H9 (cell line): ENCODE measurements at regions not wholly inside any gene's neighbourhood (a gene's known extent, or its start where the extent isn't known, plus 50 kb on each side); places are given as distances from the start of the nearest gene placed in this dataset.

Experiments
- DNase-seq: peaks from one replicate; pipeline ENCODE4 v3.0.0-alpha.2; 2017
- H2AFZ ChIP-seq: one replicate; pipeline ENCODE4 v1.6.1; 2013; ENCODE audit warnings: mild to moderate bottlenecking, low read length, control low read depth, moderate library complexity
- H2AK5ac ChIP-seq: 2 replicates; pipeline ENCODE4 v1.6.1; 2013; ENCODE audit warnings: low read length, control low read depth, mixed read lengths; ENCODE audit not compliant: insufficient read length
- H2BK120ac ChIP-seq: one replicate; pipeline ENCODE4 v1.6.1; 2013; ENCODE audit warnings: low read depth, mild to moderate bottlenecking, low read length, control low read depth, inconsistent platforms; ENCODE audit not compliant: poor library complexity, severe bottlenecking
- H2BK12ac ChIP-seq: 2 replicates; pipeline ENCODE4 v1.6.1; 2013; ENCODE audit warnings: low read length, control low read depth, mixed read lengths, low read depth; ENCODE audit not compliant: insufficient read length
- H2BK15ac ChIP-seq: 2 replicates; pipeline ENCODE4 v1.6.1; 2013; ENCODE audit warnings: low read depth, low read length, control low read depth
- H2BK20ac ChIP-seq: one replicate; pipeline ENCODE4 v1.6.1; 2013; ENCODE audit warnings: low read depth, mild to moderate bottlenecking, low read length, control low read depth, inconsistent platforms; ENCODE audit not compliant: poor library complexity, severe bottlenecking
- H2BK5ac ChIP-seq: 2 replicates; pipeline ENCODE4 v1.6.1; 2013; ENCODE audit warnings: low read length, control low read depth, mixed read lengths; ENCODE audit not compliant: insufficient read length
- H3K14ac ChIP-seq: 2 replicates; pipeline ENCODE4 v1.6.1; 2013; ENCODE audit warnings: low read length, control low read depth; ENCODE audit not compliant: insufficient read depth
- H3K18ac ChIP-seq: 2 replicates; pipeline ENCODE4 v1.6.1; 2013; ENCODE audit warnings: low read depth, mild to moderate bottlenecking, mixed read lengths, low read length, control low read depth; ENCODE audit not compliant: insufficient read length
- H3K23ac ChIP-seq: 2 replicates; pipeline ENCODE4 v1.6.1; 2013; ENCODE audit warnings: low read length, control low read depth, mixed read lengths, low read depth; ENCODE audit not compliant: insufficient read length
- H3K23me2 ChIP-seq: 2 replicates; pipeline ENCODE4 v1.6.1; 2013; ENCODE audit warnings: low read depth, mild to moderate bottlenecking, mixed read lengths, low read length, control low read depth; ENCODE audit not compliant: insufficient read length, poor library complexity, severe bottlenecking
- H3K27ac ChIP-seq: 2 replicates; pipeline ENCODE4 v1.5.1; 2013; ENCODE audit warnings: low read length, control low read depth, mixed read lengths, low read depth; ENCODE audit not compliant: insufficient read length
- H3K27me3 ChIP-seq: 2 replicates; pipeline ENCODE4 v1.6.1; 2013; ENCODE audit warnings: low read length, control low read depth, inconsistent platforms; ENCODE audit not compliant: insufficient read depth
- H3K4ac ChIP-seq: 2 replicates; pipeline ENCODE4 v1.6.1; 2013; ENCODE audit warnings: low read depth, mild to moderate bottlenecking, control low read depth, inconsistent platforms, low read length, moderate library complexity
- H3K4me1 ChIP-seq: 2 replicates; pipeline ENCODE4 v1.6.1; 2013; ENCODE audit warnings: low read length, control low read depth, inconsistent platforms; ENCODE audit not compliant: insufficient read depth
- H3K4me2 ChIP-seq: 2 replicates; pipeline ENCODE4 v1.6.1; 2013; ENCODE audit warnings: low read length, control low read depth, mixed read lengths; ENCODE audit not compliant: insufficient read length, insufficient read depth
- H3K56ac ChIP-seq: 2 replicates; pipeline ENCODE4 v1.6.1; 2013; ENCODE audit warnings: low read depth, mild to moderate bottlenecking, mixed read lengths, low read length, control low read depth; ENCODE audit not compliant: insufficient read length
- H3K79me1 ChIP-seq: 2 replicates; pipeline ENCODE4 v1.6.1; 2013; ENCODE audit warnings: low read depth, mild to moderate bottlenecking, moderate library complexity, low read length, control low read depth, inconsistent platforms; ENCODE audit not compliant: insufficient read depth, poor library complexity, severe bottlenecking
- H3K79me2 ChIP-seq: 2 replicates; pipeline ENCODE4 v1.6.1; 2013; ENCODE audit warnings: low read length, control low read depth, inconsistent platforms; ENCODE audit not compliant: insufficient read depth
- H3K9ac ChIP-seq: 2 replicates; pipeline ENCODE4 v1.6.1; 2013; ENCODE audit warnings: low read length, control low read depth, mixed read lengths; ENCODE audit not compliant: insufficient read length; ENCODE audit errors: extremely low read depth
- H3K9me3 ChIP-seq: one replicate; pipeline ENCODE4 v1.6.1; 2013; ENCODE audit warnings: low read depth, low read length, inconsistent platforms; ENCODE audit not compliant: control insufficient read depth
- H3T11ph ChIP-seq: one replicate; pipeline ENCODE4 v1.6.1; 2013; ENCODE audit warnings: mild to moderate bottlenecking, low read length, control low read depth, inconsistent platforms
- H4K20me1 ChIP-seq: one replicate; pipeline ENCODE4 v1.6.1; 2013; ENCODE audit not compliant: control insufficient read depth, insufficient read length, insufficient read depth
- H4K5ac ChIP-seq: 2 replicates; pipeline ENCODE4 v1.6.1; 2013; ENCODE audit warnings: low read depth, mild to moderate bottlenecking, mixed read lengths, low read length, control low read depth; ENCODE audit not compliant: insufficient read length
- H4K8ac ChIP-seq: replicated peaks from 2 replicates; pipeline ENCODE4 v1.6.1; 2013; ENCODE audit warnings: low read length, control low read depth, mixed read lengths, low read depth; ENCODE audit not compliant: insufficient read length
- H4K91ac ChIP-seq: 2 replicates; pipeline ENCODE4 v1.6.1; 2013; ENCODE audit warnings: low read depth, mild to moderate bottlenecking, moderate library complexity, mixed read lengths, low read length, control low read depth; ENCODE audit not compliant: insufficient read length
- H3K27ac Mint-ChIP-seq, 3 experiments: 2 replicates in 2 of 3; 3 replicates in 1 of 3; pipeline ENCODE4 v1.8.0; 2020 to 2021; ENCODE audit warnings: mixed read lengths in 3 of 3, mild to moderate bottlenecking in 1 of 3, moderate library complexity in 1 of 3
- H3K27me3 Mint-ChIP-seq: 2 replicates; pipeline ENCODE4 v1.8.0; 2021; ENCODE audit warnings: low read depth, mild to moderate bottlenecking, moderate library complexity, mixed read lengths
- H3K36me3 Mint-ChIP-seq, 3 experiments: 2 replicates in 2 of 3; 3 replicates in 1 of 3; pipeline ENCODE4 v1.8.0; 2020 to 2021; ENCODE audit warnings: low read depth in 3 of 3, mixed read lengths in 3 of 3; ENCODE audit not compliant: insufficient read depth in 1 of 3
- H3K4me1 Mint-ChIP-seq, 2 experiments: 2 replicates each; pipeline ENCODE4 v1.8.0; 2020; ENCODE audit warnings: mixed read lengths in 2 of 2
- H3K4me3 Mint-ChIP-seq, 2 experiments: 2 replicates in 1 of 2; 3 replicates in 1 of 2; pipeline ENCODE4 v1.8.0; 2020 to 2021; ENCODE audit warnings: mild to moderate bottlenecking in 2 of 2, mixed read lengths in 2 of 2, moderate library complexity in 1 of 2
- H3K9me3 Mint-ChIP-seq, 2 experiments: 2 replicates in 1 of 2; 3 replicates in 1 of 2; pipeline ENCODE4 v1.8.0; 2020; ENCODE audit warnings: mild to moderate bottlenecking in 2 of 2, mixed read lengths in 2 of 2, moderate library complexity in 1 of 2
- WGBS: extraction: QIAGEN DNeasy Blood & Tissue Kit; methylation state at CpG from one replicate; pipeline ENCODE4 v1.1.7; 2013; ENCODE audit warnings: missing lambda C conversion rate, low lambda C conversion rate, mixed read lengths; ENCODE audit not compliant: insufficient read length; ENCODE audit errors: extremely low coverage; 5-methylcytosine and 5-hydroxymethylcytosine counted together
- TF ChIP-seq, protein P1 (sequence below): fragments of 200-600 bp; sonication (generic); conservative IDR thresholded peaks from 3 replicates; pipeline ENCODE4 v1.8.0; 2021; ENCODE audit warnings: antibody characterized with exemption, mild to moderate bottlenecking

DNA sequence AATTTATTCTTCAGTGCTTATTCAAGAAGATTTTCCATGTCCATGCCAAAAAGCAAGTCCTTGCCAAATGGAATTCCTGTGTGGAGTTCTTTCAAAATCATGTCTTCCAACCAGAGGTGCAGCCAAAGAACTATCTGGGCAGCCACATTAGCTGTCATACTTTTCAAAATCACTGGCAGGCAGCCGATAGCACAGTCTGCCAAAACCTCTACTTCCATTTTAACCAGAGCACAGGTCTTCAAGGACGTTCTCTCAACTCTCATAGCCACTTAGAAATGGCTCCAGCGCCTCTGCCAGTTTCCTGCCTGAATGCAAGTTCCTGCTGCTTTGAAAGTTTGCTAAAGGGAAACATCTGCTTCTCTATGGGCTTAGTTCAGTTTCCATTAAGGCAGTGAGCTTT, 975.7 kb upstream of the ADGRL4 start:
- H3K9me3 ChIP-seq, result no peaks in the 10 kb centered on the region
- no peak overlapping the region for H4K5ac ChIP-seq
- H4K91ac ChIP-seq, result no peak overlapping the region
- H2BK5ac ChIP-seq, result no peak overlapping the region
- H2AK5ac ChIP-seq, result no peak overlapping the region
- no peaks in the 10 kb centered on the region for H3K36me3 Mint-ChIP-seq
- H2BK120ac ChIP-seq, result no peak overlapping the region
- no peak overlapping the region for H3K27ac Mint-ChIP-seq
- H3K79me1 ChIP-seq, result no peaks in the 10 kb centered on the region
- H4K8ac ChIP-seq, result no peak overlapping the region
- no peaks in the 10 kb centered on the region for H4K20me1 ChIP-seq
- H2BK12ac ChIP-seq, result no peak overlapping the region
- no CpG with 5 or more reads among the region's 3 CpGs for WGBS
- H3K18ac ChIP-seq, result no peak overlapping the region
- no peak overlapping the region for H3T11ph ChIP-seq
- H3K27ac ChIP-seq, result no peak overlapping the region
- H3K79me2 ChIP-seq, result no peaks in the 10 kb centered on the region
- no peak overlapping the region for H3K56ac ChIP-seq
- DNase-seq, result no peak
- H3K4me3 Mint-ChIP-seq, result no peak overlapping the region
- peaks cover 15 to 20% of the 10 kb centered on the region in 2 experiments for H3K4me1 Mint-ChIP-seq
- no peaks in the 10 kb centered on the region; a peak in 1 of 5 replicates for H3K9me3 Mint-ChIP-seq
- no peak overlapping the region for H3K23ac ChIP-seq
- TF ChIP-seq, protein P1, sequence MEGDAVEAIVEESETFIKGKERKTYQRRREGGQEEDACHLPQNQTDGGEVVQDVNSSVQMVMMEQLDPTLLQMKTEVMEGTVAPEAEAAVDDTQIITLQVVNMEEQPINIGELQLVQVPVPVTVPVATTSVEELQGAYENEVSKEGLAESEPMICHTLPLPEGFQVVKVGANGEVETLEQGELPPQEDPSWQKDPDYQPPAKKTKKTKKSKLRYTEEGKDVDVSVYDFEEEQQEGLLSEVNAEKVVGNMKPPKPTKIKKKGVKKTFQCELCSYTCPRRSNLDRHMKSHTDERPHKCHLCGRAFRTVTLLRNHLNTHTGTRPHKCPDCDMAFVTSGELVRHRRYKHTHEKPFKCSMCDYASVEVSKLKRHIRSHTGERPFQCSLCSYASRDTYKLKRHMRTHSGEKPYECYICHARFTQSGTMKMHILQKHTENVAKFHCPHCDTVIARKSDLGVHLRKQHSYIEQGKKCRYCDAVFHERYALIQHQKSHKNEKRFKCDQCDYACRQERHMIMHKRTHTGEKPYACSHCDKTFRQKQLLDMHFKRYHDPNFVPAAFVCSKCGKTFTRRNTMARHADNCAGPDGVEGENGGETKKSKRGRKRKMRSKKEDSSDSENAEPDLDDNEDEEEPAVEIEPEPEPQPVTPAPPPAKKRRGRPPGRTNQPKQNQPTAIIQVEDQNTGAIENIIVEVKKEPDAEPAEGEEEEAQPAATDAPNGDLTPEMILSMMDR, result no peak
- no peak overlapping the region for H3K9ac ChIP-seq
- H3K4ac ChIP-seq, result no peak overlapping the region
- H3K27me3 ChIP-seq, result no peaks in the 10 kb centered on the region
- no peak overlapping the region for H3K4me2 ChIP-seq
- H3K23me2 ChIP-seq, result no peaks in the 10 kb centered on the region
- H3K4me1 ChIP-seq, result no peaks in the 10 kb centered on the region; the same call in 1 of the 2 replicates
- no peak overlapping the region for H2BK20ac ChIP-seq
- no peak overlapping the region for H2AFZ ChIP-seq
- no peaks in the 10 kb centered on the region for H3K27me3 Mint-ChIP-seq
- H3K14ac ChIP-seq, result no peak overlapping the region
- no peak overlapping the region for H2BK15ac ChIP-seq
